ENCODE measurements at regions not wholly inside any gene's neighbourhood (a gene's known extent, or its start where the extent isn't known, plus 50 kb on each side); places are given as distances from the start of the nearest gene placed in this dataset.
"Not testable (repeated sequence)": the region's sequence is repeated elsewhere in the genome, so short reads cannot be mapped to it uniquely, and the experiment has no call there.

DNA sequence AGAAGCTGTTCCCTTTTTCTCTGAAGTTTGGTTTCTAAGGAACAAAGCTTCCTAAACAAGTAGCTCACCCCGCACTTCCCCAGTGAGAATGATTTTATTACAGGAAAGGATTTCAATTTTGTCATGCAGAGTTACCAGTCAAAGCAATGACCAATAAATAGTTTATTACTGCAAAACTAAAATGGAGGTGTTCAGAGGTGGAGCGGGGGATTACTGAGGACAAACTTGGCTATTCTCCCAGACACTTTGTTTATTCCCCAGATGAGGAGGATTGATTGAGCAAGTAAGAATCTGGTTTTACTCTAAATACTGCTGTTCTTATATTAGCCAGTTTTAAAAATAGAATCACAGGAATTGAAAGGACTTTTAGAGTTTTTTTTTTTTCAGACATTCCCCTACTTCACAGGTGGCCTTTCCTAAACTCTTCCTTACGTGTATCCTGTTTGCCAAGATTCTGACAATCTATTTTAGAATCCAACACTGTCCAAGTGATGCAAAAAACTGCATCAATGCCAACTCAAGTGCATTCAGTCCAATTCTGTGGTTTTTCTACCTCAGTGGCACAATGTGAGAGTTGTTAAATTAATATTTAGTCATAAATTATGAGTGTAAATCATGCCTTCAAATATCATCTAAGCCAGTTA, 136.1 kb downstream of the TNFSF18 start:
- DNase-seq (ENCODE audit: low read depth in 2 of 3, low spot score in 2 of 3), result no peak

- DNase-seq (ENCODE audit: low read depth in 2 of 3, low spot score in 2 of 3), result no peak
Measured at GRCh38 chr1:172915271-172915670, 135.5 kb downstream of the TNFSF18 start.

DNA sequence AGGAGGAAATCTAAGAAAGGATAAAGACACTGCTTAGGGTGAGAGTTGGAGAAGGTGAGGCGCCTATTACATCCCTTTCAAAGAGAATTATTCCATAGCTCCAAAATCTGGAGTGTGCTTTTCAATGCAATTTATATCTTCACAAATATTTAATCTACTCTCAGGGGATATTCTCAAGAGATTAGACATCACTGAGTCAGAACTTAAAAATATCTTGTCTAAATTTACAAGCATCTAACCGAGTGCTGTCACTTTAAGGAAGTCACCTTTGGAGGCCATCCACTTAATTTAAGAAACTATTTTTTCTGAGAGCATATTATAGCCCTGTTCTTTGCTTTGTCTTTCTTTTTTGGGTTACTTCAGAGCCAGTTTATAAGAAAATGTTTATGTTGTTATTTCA, 134.6 kb downstream of the TNFSF18 start:
- no peak for DNase-seq (ENCODE audit: low read depth in 2 of 3, low spot score in 2 of 3)

DNA sequence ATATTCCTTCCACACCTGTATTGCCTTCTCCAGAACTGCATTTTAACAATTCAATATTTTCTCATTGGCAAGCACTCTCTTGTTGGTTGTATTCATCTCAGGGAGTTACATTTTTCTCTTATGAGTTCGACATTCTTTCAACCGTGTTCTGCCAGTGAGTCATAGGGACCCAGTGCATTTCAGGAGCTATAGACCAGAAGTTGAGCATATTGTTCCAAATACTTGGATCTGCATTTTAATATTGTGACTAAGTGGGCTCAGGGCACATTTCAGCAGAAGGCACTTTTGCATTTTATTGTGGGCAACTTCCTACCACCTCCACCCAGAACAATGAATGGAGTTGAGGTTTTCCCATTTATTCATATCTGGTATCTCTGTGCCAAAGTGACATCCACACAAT, 132.8 kb downstream of the TNFSF18 start:
- no peak for DNase-seq (ENCODE audit: low read depth in 2 of 3, low spot score in 2 of 3)

GRCh38 chr1:172918478-172918877, 132.3 kb downstream of the TNFSF18 start:
- DNase-seq (ENCODE audit: low read depth in 2 of 3, low spot score in 2 of 3), result no peak

DNA sequence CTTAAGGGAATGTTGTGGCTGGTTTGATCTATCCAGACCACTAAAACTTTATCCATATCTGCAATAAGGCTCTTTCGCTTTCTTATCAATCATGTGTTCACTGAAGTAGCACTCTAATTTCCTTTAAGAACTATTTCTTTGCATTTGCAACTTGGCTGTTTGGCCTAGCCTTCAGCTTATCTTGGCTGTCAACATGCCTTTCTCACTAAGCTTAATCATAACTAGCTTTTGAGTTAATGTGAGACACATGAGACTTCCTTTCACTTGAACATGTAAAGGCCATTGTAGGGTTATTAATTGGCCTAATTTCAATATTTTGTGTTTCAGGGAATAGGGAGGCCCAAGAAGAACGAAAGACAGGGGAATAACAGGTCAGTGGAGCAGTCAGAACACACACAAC, 124.7 kb downstream of the TNFSF18 start:
- no peak for DNase-seq (ENCODE audit: low read depth in 2 of 3, low spot score in 2 of 3)

DNA sequence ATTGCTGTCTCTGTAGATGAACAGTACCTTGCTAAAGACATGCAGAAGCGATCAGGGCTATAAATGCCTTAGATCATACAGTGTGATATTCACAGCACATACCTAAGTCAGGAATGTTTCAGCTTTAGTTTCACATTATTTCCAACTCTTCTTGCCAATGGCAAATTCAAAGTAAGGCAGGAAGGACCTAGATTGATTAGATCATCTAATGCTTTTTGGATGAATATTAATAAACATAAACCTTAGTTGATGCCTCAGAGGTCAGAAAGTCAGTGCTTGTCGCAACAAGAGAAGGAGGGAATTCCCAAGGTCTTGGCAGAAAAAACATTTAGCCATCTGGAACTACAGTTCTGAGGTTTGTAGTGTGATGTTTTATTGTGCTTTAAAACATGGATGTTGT, 122.3 kb downstream of the TNFSF18 start:
- DNase-seq (ENCODE audit: low read depth in 2 of 3, low spot score in 2 of 3), result no peak

- no peak for DNase-seq (ENCODE audit: low read depth in 2 of 3, low spot score in 2 of 3)
Measured at GRCh38 chr1:172929006-172929405, 121.7 kb downstream of the TNFSF18 start.

DNA sequence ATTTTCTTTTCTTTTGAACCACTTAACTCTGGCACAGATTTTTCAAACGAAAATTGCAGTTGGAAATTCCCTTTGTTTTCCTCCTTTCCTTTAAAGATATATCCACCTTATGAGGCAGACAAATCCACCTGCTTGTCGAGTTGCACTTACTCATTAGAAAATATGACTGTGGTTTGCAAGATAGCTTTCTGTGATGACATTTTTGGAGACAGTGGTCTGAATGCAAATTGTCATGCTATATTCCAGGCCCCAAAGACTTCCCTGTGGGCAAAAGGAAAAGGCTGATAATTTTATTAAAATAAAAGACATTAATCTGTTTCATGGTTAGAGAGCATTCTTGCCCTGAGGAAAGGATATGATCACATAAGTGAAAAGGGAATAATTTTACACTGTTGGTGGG, 120.6 kb downstream of the TNFSF18 start:
- no peak for DNase-seq (ENCODE audit: low read depth in 2 of 3, low spot score in 2 of 3)

DNA sequence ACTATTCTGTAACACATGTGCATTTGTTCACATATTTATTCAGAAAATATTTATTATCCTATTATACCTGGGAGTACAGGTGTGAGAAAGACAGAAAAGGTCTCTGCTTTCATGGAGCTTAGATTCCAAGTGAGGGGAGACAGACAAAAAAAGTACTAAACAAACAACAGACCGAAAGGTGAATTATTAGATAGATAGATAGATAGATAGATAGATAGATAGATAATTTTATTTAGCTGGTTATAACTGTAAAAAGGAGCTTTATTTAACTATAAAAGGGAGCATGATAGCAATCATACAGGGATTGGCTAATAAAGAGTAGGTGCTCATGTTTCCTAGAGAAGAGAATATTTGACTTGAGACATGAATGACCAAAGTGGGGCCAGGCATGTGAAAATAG, 119.4 kb downstream of the TNFSF18 start:
- no peak for DNase-seq (ENCODE audit: low read depth in 2 of 3, low spot score in 2 of 3)

- no peak for DNase-seq (ENCODE audit: low read depth in 2 of 3, low spot score in 2 of 3)
Measured at GRCh38 chr1:172931761-172932160, 119.0 kb downstream of the TNFSF18 start.

DNA sequence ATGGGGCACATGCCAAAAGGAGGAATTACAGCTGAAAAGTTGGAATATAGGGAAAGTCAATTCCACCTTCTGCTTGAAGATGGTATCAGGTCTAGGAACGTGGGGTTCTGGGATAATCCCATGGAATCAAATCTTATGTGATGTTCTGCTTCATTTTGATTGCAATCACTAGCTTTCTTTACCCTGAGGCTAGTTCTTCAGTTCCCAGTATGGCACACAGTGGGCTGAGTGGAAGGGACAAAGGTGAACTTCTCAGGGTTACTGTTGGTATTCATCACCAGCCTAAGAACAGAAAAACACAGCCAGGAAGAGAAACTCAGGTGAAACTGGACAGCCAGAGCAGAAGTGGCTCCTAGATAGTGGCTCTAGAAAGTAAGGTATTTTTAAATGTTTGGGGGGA, 117.8 kb downstream of the TNFSF18 start:
- DNase-seq (ENCODE audit: low read depth in 2 of 3, low spot score in 2 of 3), result no peak

- no peak for DNase-seq (ENCODE audit: low read depth in 2 of 3, low spot score in 2 of 3)
Measured at GRCh38 chr1:172934417-172934762, 116.4 kb downstream of the TNFSF18 start.

- DNase-seq (ENCODE audit: low read depth in 2 of 3, low spot score in 2 of 3), result no peak
Measured at GRCh38 chr1:172935062-172935592, 115.6 kb downstream of the TNFSF18 start.

GRCh38 chr1:172936088-172936645, 114.6 kb downstream of the TNFSF18 start:
- DNase-seq (ENCODE audit: low read depth in 2 of 3, low spot score in 2 of 3), result no peak

- DNase-seq (ENCODE audit: low read depth in 2 of 3, low spot score in 2 of 3), result no peak
Measured at GRCh38 chr1:172938681-172939080, 112.1 kb downstream of the TNFSF18 start.

- DNase-seq (ENCODE audit: low read depth in 2 of 3, low spot score in 2 of 3), result no peak
Measured at GRCh38 chr1:172939475-172939874, 111.3 kb downstream of the TNFSF18 start.

GRCh38 chr1:172940174-172940855, 110.4 kb downstream of the TNFSF18 start:
- no peak for DNase-seq (ENCODE audit: low read depth in 2 of 3, low spot score in 2 of 3)

- no peak for DNase-seq (ENCODE audit: low read depth in 2 of 3, low spot score in 2 of 3)
Measured at GRCh38 chr1:172941471-172941870, 109.3 kb downstream of the TNFSF18 start.

DNA sequence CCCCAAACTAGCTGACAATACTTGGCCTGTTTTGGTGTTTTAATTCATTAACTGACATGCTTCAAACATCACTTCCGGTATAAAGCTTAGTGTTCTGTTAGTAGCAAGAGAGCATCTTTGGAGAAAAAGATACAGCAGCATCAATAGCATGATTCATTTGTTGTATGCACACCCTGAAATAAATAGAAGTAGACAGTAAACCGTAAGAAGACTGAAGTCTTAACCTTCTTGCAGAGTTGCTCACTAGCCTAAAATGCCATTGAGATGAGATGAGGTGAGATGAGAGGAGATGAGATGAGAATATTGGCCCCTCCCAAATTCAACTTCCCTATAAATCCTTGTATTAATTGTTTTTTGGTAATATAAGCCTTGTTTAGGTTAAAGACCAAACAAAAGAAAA, 108.8 kb downstream of the TNFSF18 start:
- DNase-seq (ENCODE audit: low read depth in 2 of 3, low spot score in 2 of 3), result no peak

DNA sequence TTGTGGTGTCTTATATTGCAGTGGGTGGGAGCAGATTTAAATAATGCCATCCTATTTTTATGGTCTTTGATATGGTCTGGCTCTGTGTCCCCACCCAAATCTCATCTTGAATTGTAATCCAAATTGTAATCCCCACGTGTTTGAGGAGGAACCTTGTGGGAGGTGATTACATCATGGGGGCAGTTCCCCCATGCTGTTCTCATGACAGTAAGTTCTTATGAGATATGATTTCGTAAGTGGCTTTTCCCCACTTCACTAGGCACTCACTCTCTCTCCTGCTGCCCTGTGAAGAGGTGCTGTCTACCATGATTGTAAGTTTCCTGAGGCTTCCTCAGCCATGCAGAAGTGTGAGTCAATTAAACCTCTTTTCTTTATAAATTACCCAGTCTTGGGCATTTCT, 107.6 kb downstream of the TNFSF18 start:
- DNase-seq (ENCODE audit: low read depth in 2 of 3, low spot score in 2 of 3), result not testable (repeated sequence)

- DNase-seq (ENCODE audit: low read depth in 2 of 3, low spot score in 2 of 3), result no peak
Measured at GRCh38 chr1:172944931-172945330, 105.8 kb downstream of the TNFSF18 start.

Data from activated CD8-positive, alpha-beta memory T cell treated with anti-CD3 and anti-CD28 coated beads for 48 hours (primary cell).